Mesendoderm (in vitro differentiated cells): ENCODE measurements at regions not wholly inside any gene's neighbourhood (a gene's known extent, or its start where the extent isn't known, plus 50 kb on each side); places are given as distances from the start of the nearest gene placed in this dataset.
"Not testable (repeated sequence)": the region's sequence is repeated elsewhere in the genome, so short reads cannot be mapped to it uniquely, and the experiment has no call there.

ENCODE experiments used
- DNase-seq: peaks from one replicate; pipeline ENCODE4 v3.0.0; 2013
- H2AK5ac ChIP-seq: 2 replicates; pipeline ENCODE4 v1.6.1; 2013; ENCODE audit warnings: low read length, inconsistent platforms
- H2BK120ac ChIP-seq: 2 replicates; pipeline ENCODE4 v1.6.1; 2013; ENCODE audit warnings: low read depth, mild to moderate bottlenecking, low read length, moderate library complexity, mixed read lengths
- H2BK15ac ChIP-seq: replicated peaks from 2 replicates; pipeline ENCODE4 v1.6.1; 2013; ENCODE audit warnings: low read depth, mild to moderate bottlenecking, moderate library complexity
- H2BK5ac ChIP-seq: 2 replicates; pipeline ENCODE4 v1.6.1; 2013; ENCODE audit warnings: low read length, inconsistent platforms
- H3K18ac ChIP-seq: 2 replicates; pipeline ENCODE4 v1.6.1; 2013; ENCODE audit warnings: mild to moderate bottlenecking, low read length, mixed read lengths
- H3K23ac ChIP-seq: one replicate; pipeline ENCODE4 v1.6.1; 2013; ENCODE audit warnings: low read length
- H3K27ac ChIP-seq: 2 replicates; pipeline ENCODE4 v1.5.1; 2013; ENCODE audit warnings: low read depth, mild to moderate bottlenecking, inconsistent platforms, low read length, moderate library complexity
- H3K27me3 ChIP-seq: 2 replicates; pipeline ENCODE4 v1.6.1; 2013; ENCODE audit warnings: low read length, control low read depth, mild to moderate bottlenecking, inconsistent platforms; ENCODE audit not compliant: insufficient read depth, poor library complexity
- H3K36me3 ChIP-seq: 2 replicates; pipeline ENCODE4 v1.6.1; 2013; ENCODE audit warnings: low read length, inconsistent platforms; ENCODE audit not compliant: control insufficient read depth, insufficient read depth
- H3K4ac ChIP-seq: one replicate; pipeline ENCODE4 v1.6.1; 2013; ENCODE audit warnings: low read depth, mild to moderate bottlenecking, low read length, moderate library complexity
- H3K4me1 ChIP-seq: 2 replicates; pipeline ENCODE4 v1.6.1; 2013; ENCODE audit warnings: low read depth, low read length, inconsistent platforms; ENCODE audit not compliant: control insufficient read depth
- H3K4me2 ChIP-seq: 2 replicates; pipeline ENCODE4 v1.6.1; 2013; ENCODE audit warnings: low read length
- H3K4me3 ChIP-seq: 2 replicates; pipeline ENCODE4 v1.5.1; 2013; ENCODE audit warnings: mild to moderate bottlenecking, low read length
- H3K56ac ChIP-seq: one replicate; pipeline ENCODE4 v1.6.1; 2013; ENCODE audit warnings: low read length
- H3K79me1 ChIP-seq: 2 replicates; pipeline ENCODE4 v1.6.1; 2013; ENCODE audit warnings: low read length, inconsistent platforms
- H3K79me2 ChIP-seq: 2 replicates; pipeline ENCODE4 v1.6.1; 2013; ENCODE audit warnings: mild to moderate bottlenecking, low read length; ENCODE audit not compliant: control insufficient read depth, insufficient read depth
- H3K9ac ChIP-seq: 2 replicates; pipeline ENCODE4 v1.6.1; 2013; ENCODE audit warnings: low read length, inconsistent platforms
- H4K5ac ChIP-seq: one replicate; pipeline ENCODE4 v1.6.1; 2013; ENCODE audit warnings: low read length
- H4K8ac ChIP-seq: one replicate; pipeline ENCODE4 v1.6.1; 2013; ENCODE audit warnings: low read depth, mild to moderate bottlenecking, control low read depth, low read length, moderate library complexity
- WGBS: extraction: QIAGEN DNeasy Blood & Tissue Kit; methylation state at CpG from one replicate; pipeline ENCODE4 v1.1.7; 2013; ENCODE audit warnings: low lambda C conversion rate, missing lambda C conversion rate; ENCODE audit not compliant: insufficient coverage; ENCODE audit errors: extremely low coverage; 5-methylcytosine and 5-hydroxymethylcytosine counted together

GRCh38 chr13:55576389-55576788 is 1564.3 kb upstream of the PRR20A start:
- peaks cover 14% of the 10 kb centered on the region for H3K79me2 ChIP-seq
- H3K4me2 ChIP-seq, result peak overlapping the region; percentile 8
- H3K18ac ChIP-seq, result peak overlapping the region; percentile 19
- H3K36me3 ChIP-seq, result no peaks in the 10 kb centered on the region
- no peak overlapping the region for H3K4ac ChIP-seq
- H3K56ac ChIP-seq, result peak overlapping the region; percentile 30
- no peak overlapping the region for H4K8ac ChIP-seq
- H3K27me3 ChIP-seq, result no peaks in the 10 kb centered on the region
- WGBS, result no CpG with 5 or more reads among the region's 4 CpGs
- H3K9ac ChIP-seq, result peak overlapping the region; percentile 8
- peaks cover 11% of the 10 kb centered on the region for H3K4me1 ChIP-seq
- H3K79me1 ChIP-seq, result no peaks in the 10 kb centered on the region
- H3K23ac ChIP-seq, result no peak overlapping the region
- peak overlapping the region; percentile 62 for H2AK5ac ChIP-seq
- peak; percentile 32 for DNase-seq
- H3K27ac ChIP-seq, result peak overlapping the region; percentile 6
- no peak overlapping the region for H4K5ac ChIP-seq
- peak overlapping the region; percentile 7 for H2BK5ac ChIP-seq
- no peak overlapping the region for H2BK120ac ChIP-seq
- H3K4me3 ChIP-seq, result no peak overlapping the region
- no peak overlapping the region for H2BK15ac ChIP-seq

- Histone ChIP-seq H3K4me3 (no peak overlapping the region), H3K27ac (peak overlapping the region; percentile 26), H2BK15ac (no peak overlapping the region), H3K4me1 (peaks cover 11% of the 10 kb centered on the region), H3K56ac (peak overlapping the region; percentile 52), H3K79me1 (no peaks in the 10 kb centered on the region), H3K79me2 (peaks cover 14% of the 10 kb centered on the region), H2AK5ac (peak overlapping the region; percentile 66), H3K23ac (no peak overlapping the region), H3K27me3 (no peaks in the 10 kb centered on the region), H4K8ac (no peak overlapping the region), H3K9ac (peak overlapping the region; percentile 14), H3K36me3 (no peaks in the 10 kb centered on the region), H4K5ac (no peak overlapping the region), H3K18ac (peak overlapping the region; percentile 11), H2BK5ac (no peak overlapping the region), H2BK120ac (no peak overlapping the region), H3K4me2 (peak overlapping the region; percentile 6), H3K4ac (no peak overlapping the region)
- WGBS, result no CpG with 5 or more reads among the region's 1 CpG
- peak; percentile 67 for DNase-seq
These were observed 1563.5 kb upstream of the PRR20A start for GRCh38 chr13:55577082-55577846.

GRCh38 chr13:55577847-55578210 is 1562.9 kb upstream of the PRR20A start:
- H3K27me3 ChIP-seq, result no peaks in the 10 kb centered on the region
- no peak overlapping the region for H3K4me3 ChIP-seq
- H2BK5ac ChIP-seq, result no peak overlapping the region
- no peak overlapping the region for H4K8ac ChIP-seq
- H3K23ac ChIP-seq, result no peak overlapping the region
- peak; percentile 77 for DNase-seq
- H3K18ac ChIP-seq, result peak overlapping the region; percentile 11
- no peak overlapping the region for H3K4ac ChIP-seq
- WGBS, result no CpG with 5 or more reads among the region's 2 CpGs
- peak overlapping the region; percentile 52 for H3K56ac ChIP-seq
- peaks cover 14% of the 10 kb centered on the region for H3K79me2 ChIP-seq
- H2BK15ac ChIP-seq, result no peak overlapping the region
- H3K36me3 ChIP-seq, result no peaks in the 10 kb centered on the region
- peak overlapping the region; percentile 66 for H2AK5ac ChIP-seq
- peaks cover 11% of the 10 kb centered on the region for H3K4me1 ChIP-seq
- no peak overlapping the region for H2BK120ac ChIP-seq
- peak overlapping the region; percentile 6 for H3K4me2 ChIP-seq
- H3K9ac ChIP-seq, result peak overlapping the region; percentile 14
- no peaks in the 10 kb centered on the region for H3K79me1 ChIP-seq
- no peak overlapping the region for H4K5ac ChIP-seq
- peak overlapping the region; percentile 26 for H3K27ac ChIP-seq

GRCh38 chr13:55582294-55582693 is 1558.4 kb upstream of the PRR20A start:
- H3K27ac ChIP-seq, result peak overlapping the region; percentile 51
- not testable (repeated sequence) for H4K8ac ChIP-seq, H3K4ac ChIP-seq, H2BK15ac ChIP-seq, H2BK5ac ChIP-seq, H3K79me1 ChIP-seq, H2BK120ac ChIP-seq, H3K79me2 ChIP-seq, H3K23ac ChIP-seq, H3K27me3 ChIP-seq, H3K36me3 ChIP-seq, H3K4me3 ChIP-seq, DNase-seq, H3K4me1 ChIP-seq, H4K5ac ChIP-seq, H2AK5ac ChIP-seq, H3K4me2 ChIP-seq
- no CpG with 5 or more reads among the region's 4 CpGs for WGBS
- H3K18ac ChIP-seq, result peak overlapping the region; percentile 39
- H3K56ac ChIP-seq, result peak overlapping the region; percentile 42
- H3K9ac ChIP-seq, result peak overlapping the region; percentile 49

GRCh38 chr13:55583953-55584593 is 1556.6 kb upstream of the PRR20A start:
- no CpG with 5 or more reads among the region's 6 CpGs for WGBS
- Histone ChIP-seq H2BK15ac (no peak overlapping the region), H2BK5ac (peak overlapping the region; percentile 7), H3K4me3 (no peak overlapping the region), H3K79me1 (no peaks in the 10 kb centered on the region), H3K27ac (peak overlapping the region; percentile 88), H3K18ac (peak overlapping the region; percentile 70), H3K23ac (no peak overlapping the region), H3K4ac (no peak overlapping the region), H4K5ac (no peak overlapping the region), H2BK120ac (no peak overlapping the region), H4K8ac (no peak overlapping the region), H3K9ac (peak overlapping the region; percentile 25), H3K27me3 (no peaks in the 10 kb centered on the region), H3K56ac (peak overlapping the region; percentile 67), H3K4me2 (no peak overlapping the region), H2AK5ac (no peak overlapping the region), H3K36me3 (no peaks in the 10 kb centered on the region), H3K4me1 (peaks cover 2% of the 10 kb centered on the region), H3K79me2 (peaks cover 2% of the 10 kb centered on the region)
- DNase-seq, result peak; percentile 30
